ENCODE measurements at regions not wholly inside any gene's neighbourhood (a gene's known extent, or its start where the extent isn't known, plus 50 kb on each side); places are given as distances from the start of the nearest gene placed in this dataset.
"Not testable (repeated sequence)": the region's sequence is repeated elsewhere in the genome, so short reads cannot be mapped to it uniquely, and the experiment has no call there.

- ATAC-seq (no peak), DNase-seq (ENCODE audit: low spot score) (no peak)
These were observed 101.9 kb downstream of the RGS21 start for GRCh38 chr1:192418552-192419285.

- ATAC-seq (no peak), DNase-seq (ENCODE audit: low spot score) (no peak)
These were observed 113.9 kb downstream of the RGS21 start for GRCh38 chr1:192430644-192431043.

GRCh38 chr1:192435704-192436103 lies 118.9 kb downstream of the RGS21 start:
- DNase-seq (ENCODE audit: low spot score) = no peak
- no peak for ATAC-seq

- DNase-seq (ENCODE audit: low spot score) (no peak), ATAC-seq (no peak)
These were observed 119.8 kb downstream of the RGS21 start for GRCh38 chr1:192436441-192437078.

- DNase-seq (ENCODE audit: low spot score) = no peak
- no peak for ATAC-seq
These were observed 121.9 kb downstream of the RGS21 start for GRCh38 chr1:192438737-192439136.

- no peak for ATAC-seq
These were observed 122.7 kb downstream of the RGS21 start for GRCh38 chr1:192439373-192440025.

GRCh38 chr1:192441492-192441891 lies 124.7 kb downstream of the RGS21 start:
- no peak for DNase-seq (ENCODE audit: low spot score)
- ATAC-seq = no peak

More at GRCh38 chr1:192439373-192440025, 122.7 kb downstream of the RGS21 start:
- no peak for DNase-seq (ENCODE audit: low spot score)

GRCh38 chr1:192442736-192443135 lies 125.9 kb downstream of the RGS21 start:
- DNase-seq (ENCODE audit: low spot score) (no peak), ATAC-seq (no peak)

GRCh38 chr1:192443616-192444015 lies 126.8 kb downstream of the RGS21 start:
- ATAC-seq = no peak

GRCh38 chr1:192445241-192445640 lies 128.4 kb downstream of the RGS21 start:
- ATAC-seq = no peak
- no peak for DNase-seq (ENCODE audit: low spot score)

More at GRCh38 chr1:192443616-192444015, 126.8 kb downstream of the RGS21 start:
- DNase-seq (ENCODE audit: low spot score) = no peak

- ATAC-seq (peak; percentile 77), DNase-seq (ENCODE audit: low spot score) (no peak)
These were observed 129.2 kb downstream of the RGS21 start for GRCh38 chr1:192445839-192446489.

GRCh38 chr1:192448026-192448578 lies 127.5 kb upstream of the RGS1 start:
- no peak for DNase-seq (ENCODE audit: low spot score)
- ATAC-seq = no peak

- no peak for ATAC-seq
- no peak for DNase-seq (ENCODE audit: low spot score)
These were observed 122.1 kb upstream of the RGS1 start for GRCh38 chr1:192453360-192453992.

GRCh38 chr1:192459467-192459866 lies 116.1 kb upstream of the RGS1 start:
- DNase-seq (ENCODE audit: low spot score) = no peak
- no peak for ATAC-seq

- ATAC-seq = no peak
- no peak for DNase-seq (ENCODE audit: low spot score)
These were observed 113.9 kb upstream of the RGS1 start for GRCh38 chr1:192461684-192462083.

- DNase-seq (ENCODE audit: low spot score) = no peak
- no peak for ATAC-seq
These were observed 113.0 kb upstream of the RGS1 start for GRCh38 chr1:192462616-192463015.

- DNase-seq (ENCODE audit: low spot score) (no peak), ATAC-seq (no peak)
These were observed 111.9 kb upstream of the RGS1 start for GRCh38 chr1:192463661-192464060.

- ATAC-seq; DNase-seq (ENCODE audit: low spot score): not testable (repeated sequence)
These were observed 110.4 kb upstream of the RGS1 start for GRCh38 chr1:192465221-192465620.

GRCh38 chr1:192474080-192474683 lies 101.4 kb upstream of the RGS1 start:
- ATAC-seq (peak; percentile 73), DNase-seq (ENCODE audit: low spot score) (no peak)

- ATAC-seq (no peak), DNase-seq (ENCODE audit: low spot score) (no peak)
These were observed 100.2 kb upstream of the RGS1 start for GRCh38 chr1:192475329-192475728.

Data from left lobe of liver (tissue), 2 donors.